ENCODE measurements at regions not wholly inside any gene's neighbourhood (a gene's known extent, or its start where the extent isn't known, plus 50 kb on each side); places are given as distances from the start of the nearest gene placed in this dataset.

GRCh38 chr6:168896321-168896720 lies 357.3 kb downstream of the THBS2 start:
- intact Hi-C loops (cut with DNase I), result no loop called here
- Histone ChIP-seq H3K4me1 (ENCODE audit: control insufficient read depth in 2 of 3, insufficient read depth in 2 of 3, low read depth in 1 of 3, low read length in 3 of 3) (peaks cover 0 to 4% (median 4%) of the 10 kb centered on the region in 3 donors), H3K36me3 (ENCODE audit: control insufficient read depth in 2 of 3, insufficient read depth in 3 of 3, low read length in 3 of 3) (no peaks in the 10 kb centered on the region), H3K27me3 (ENCODE audit: control insufficient read depth, insufficient read depth, low read length) (no peaks in the 10 kb centered on the region), H3K27ac (ENCODE audit: low read depth in 2 of 2, low read length in 2 of 2) (no peak overlapping the region), H3K9ac (ENCODE audit: low read length in 3 of 3) (no peak overlapping the region), H3K4me3 (ENCODE audit: low read length in 3 of 3) (no peak overlapping the region), H3K9me3 (ENCODE audit: control insufficient read depth in 2 of 3, insufficient read depth in 1 of 3, low read length in 3 of 3) (no peaks in the 10 kb centered on the region)
- DNase-seq (peak in 2 of 5 donors; percentile 27 to 53), FAIRE-seq (no peak)
- TF ChIP-seq, protein P1, sequence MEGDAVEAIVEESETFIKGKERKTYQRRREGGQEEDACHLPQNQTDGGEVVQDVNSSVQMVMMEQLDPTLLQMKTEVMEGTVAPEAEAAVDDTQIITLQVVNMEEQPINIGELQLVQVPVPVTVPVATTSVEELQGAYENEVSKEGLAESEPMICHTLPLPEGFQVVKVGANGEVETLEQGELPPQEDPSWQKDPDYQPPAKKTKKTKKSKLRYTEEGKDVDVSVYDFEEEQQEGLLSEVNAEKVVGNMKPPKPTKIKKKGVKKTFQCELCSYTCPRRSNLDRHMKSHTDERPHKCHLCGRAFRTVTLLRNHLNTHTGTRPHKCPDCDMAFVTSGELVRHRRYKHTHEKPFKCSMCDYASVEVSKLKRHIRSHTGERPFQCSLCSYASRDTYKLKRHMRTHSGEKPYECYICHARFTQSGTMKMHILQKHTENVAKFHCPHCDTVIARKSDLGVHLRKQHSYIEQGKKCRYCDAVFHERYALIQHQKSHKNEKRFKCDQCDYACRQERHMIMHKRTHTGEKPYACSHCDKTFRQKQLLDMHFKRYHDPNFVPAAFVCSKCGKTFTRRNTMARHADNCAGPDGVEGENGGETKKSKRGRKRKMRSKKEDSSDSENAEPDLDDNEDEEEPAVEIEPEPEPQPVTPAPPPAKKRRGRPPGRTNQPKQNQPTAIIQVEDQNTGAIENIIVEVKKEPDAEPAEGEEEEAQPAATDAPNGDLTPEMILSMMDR (IDR thresholded peaks at IDR 0.05; ENCODE audit: borderline replicate concordance, extremely low read depth, insufficient read depth), result no peak

GRCh38 chr6:168895102-168895812 lies 358.4 kb downstream of the THBS2 start:
- Histone ChIP-seq H3K27ac (ENCODE audit: low read depth in 2 of 2, low read length in 2 of 2) (no peak overlapping the region), H3K27me3 (ENCODE audit: control insufficient read depth, insufficient read depth, low read length) (no peaks in the 10 kb centered on the region), H3K9me3 (ENCODE audit: control insufficient read depth in 2 of 3, insufficient read depth in 1 of 3, low read length in 3 of 3) (no peaks in the 10 kb centered on the region), H3K36me3 (ENCODE audit: control insufficient read depth in 2 of 3, insufficient read depth in 3 of 3, low read length in 3 of 3) (no peaks in the 10 kb centered on the region), H3K4me1 (ENCODE audit: control insufficient read depth in 2 of 3, insufficient read depth in 2 of 3, low read depth in 1 of 3, low read length in 3 of 3) (peaks cover 0 to 4% (median 4%) of the 10 kb centered on the region in 3 donors), H3K9ac (ENCODE audit: low read length in 3 of 3) (peak overlapping the region in 1 of 3 donors; percentile 16), H3K4me3 (ENCODE audit: low read length in 3 of 3) (peak overlapping the region in 2 of 3 donors; percentile 28 to 42)
- FAIRE-seq, result peak; percentile 91
- intact Hi-C loops (cut with DNase I), result no loop called here
- TF ChIP-seq, protein P1 (IDR thresholded peaks at IDR 0.05; ENCODE audit: borderline replicate concordance, extremely low read depth, insufficient read depth), result peak; percentile 92
- DNase-seq, result peak; percentile 87 to 91 (median 90)

DNA sequence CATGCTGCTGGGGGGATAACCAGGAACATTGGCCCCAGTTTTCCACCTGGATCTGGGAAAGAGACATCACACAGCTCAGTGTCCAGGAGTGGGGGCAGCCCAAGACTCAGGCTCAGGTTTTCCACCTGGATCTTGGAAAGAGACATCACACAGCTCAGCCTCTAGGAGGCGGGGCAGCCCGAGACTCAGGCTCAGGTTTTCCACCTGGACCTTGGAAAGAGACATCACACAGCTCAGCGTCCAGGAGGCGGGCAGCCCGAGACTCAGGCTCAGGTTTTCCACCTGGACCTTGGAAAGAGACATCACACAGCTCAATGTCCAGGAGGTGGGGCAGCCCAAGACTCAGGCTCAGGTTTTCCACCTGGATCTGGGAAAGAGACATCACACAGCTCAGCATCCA lies 361.6 kb downstream of the THBS2 start:
- Histone ChIP-seq H3K9ac (ENCODE audit: low read length in 3 of 3) (no peak overlapping the region), H3K27ac (ENCODE audit: low read depth in 2 of 2, low read length in 2 of 2) (no peak overlapping the region), H3K9me3 (ENCODE audit: control insufficient read depth in 2 of 3, insufficient read depth in 1 of 3, low read length in 3 of 3) (no peaks in the 10 kb centered on the region), H3K4me1 (ENCODE audit: control insufficient read depth in 2 of 3, insufficient read depth in 2 of 3, low read depth in 1 of 3, low read length in 3 of 3) (peaks cover 0 to 5% (median 4%) of the 10 kb centered on the region in 3 donors), H3K36me3 (ENCODE audit: control insufficient read depth in 2 of 3, insufficient read depth in 3 of 3, low read length in 3 of 3) (no peaks in the 10 kb centered on the region), H3K4me3 (ENCODE audit: low read length in 3 of 3) (no peak overlapping the region), H3K27me3 (ENCODE audit: control insufficient read depth, insufficient read depth, low read length) (no peaks in the 10 kb centered on the region)
- FAIRE-seq (no peak), DNase-seq (peak in 1 of 5 donors; percentile 11)
- intact Hi-C loops (cut with DNase I), result no loop called here
- TF ChIP-seq, protein P1 (IDR thresholded peaks at IDR 0.05; ENCODE audit: borderline replicate concordance, extremely low read depth, insufficient read depth), result no peak
